ENCODE measurements at regions not wholly inside any gene's neighbourhood (a gene's known extent, or its start where the extent isn't known, plus 50 kb on each side); places are given as distances from the start of the nearest gene placed in this dataset.
"Not testable (repeated sequence)": the region's sequence is repeated elsewhere in the genome, so short reads cannot be mapped to it uniquely, and the experiment has no call there.

GRCh38 chr18:57951999-57952774 lies 91.8 kb upstream of the NEDD4L start:
- no peak for DNase-seq

GRCh38 chr18:57951117-57951796 lies 92.8 kb upstream of the NEDD4L start:
- DNase-seq, result no peak

GRCh38 chr18:57950542-57950941 lies 93.5 kb upstream of the NEDD4L start:
- no peak for DNase-seq

GRCh38 chr18:57949335-57949734 lies 94.7 kb upstream of the NEDD4L start:
- DNase-seq, result not testable (repeated sequence)

- DNase-seq, result no peak
Measured at GRCh38 chr18:57947117-57947516, 96.9 kb upstream of the NEDD4L start.

GRCh38 chr18:57943723-57944122 lies 100.3 kb upstream of the NEDD4L start:
- no peak for DNase-seq

GRCh38 chr18:57942493-57942892 lies 101.5 kb upstream of the NEDD4L start:
- DNase-seq, result no peak

- no peak for DNase-seq
Measured at GRCh38 chr18:57941841-57942489, 102.1 kb upstream of the NEDD4L start.

- DNase-seq, result no peak
Measured at GRCh38 chr18:57940166-57940660, 103.8 kb upstream of the NEDD4L start.

GRCh38 chr18:57934375-57934774 lies 109.7 kb upstream of the NEDD4L start:
- DNase-seq, result not testable (repeated sequence)

- no peak for DNase-seq
Measured at GRCh38 chr18:57931038-57931437, 113.0 kb upstream of the NEDD4L start.

GRCh38 chr18:57930476-57930875 lies 113.5 kb upstream of the NEDD4L start:
- no peak for DNase-seq

GRCh38 chr18:57929922-57930321 lies 114.1 kb upstream of the NEDD4L start:
- DNase-seq, result no peak

- no peak for DNase-seq
Measured at GRCh38 chr18:57928466-57928865, 115.6 kb upstream of the NEDD4L start.

- no peak for DNase-seq
Measured at GRCh38 chr18:57927511-57927910, 116.5 kb upstream of the NEDD4L start.

GRCh38 chr18:57925706-57926105 lies 118.3 kb upstream of the NEDD4L start:
- DNase-seq, result no peak

GRCh38 chr18:57923611-57924010 lies 120.4 kb upstream of the NEDD4L start:
- no peak for DNase-seq

- no peak for DNase-seq
Measured at GRCh38 chr18:57922885-57923284, 119.8 kb upstream of the ATP8B1 start.

GRCh38 chr18:57921708-57922107 lies 118.6 kb upstream of the ATP8B1 start:
- no peak for DNase-seq

GRCh38 chr18:57920036-57920435 lies 116.9 kb upstream of the ATP8B1 start:
- DNase-seq, result no peak

- DNase-seq, result no peak
Measured at GRCh38 chr18:57918601-57919000, 115.5 kb upstream of the ATP8B1 start.

GRCh38 chr18:57916684-57917083 lies 113.6 kb upstream of the ATP8B1 start:
- no peak for DNase-seq

GRCh38 chr18:57915865-57916582 lies 112.9 kb upstream of the ATP8B1 start:
- no peak for DNase-seq

Data from activated T-cell treated with anti-CD3 and anti-CD28 coated beads for 4 hours (primary cell).